Transverse colon (tissue), 4 donors: ENCODE measurements at regions not wholly inside any gene's neighbourhood (a gene's known extent, or its start where the extent isn't known, plus 50 kb on each side); places are given as distances from the start of the nearest gene placed in this dataset.

Experiments used
- DNase-seq: peaks from one replicate; pipeline ENCODE4 v3.0.0-alpha.2; 2019
- H3K27ac ChIP-seq, 4 donors: fragments of 200-600 bp; sonication (generic); 2 replicates each; pipeline ENCODE4 v1.5.1; 2016 to 2018; ENCODE audit warnings: inconsistent platforms in 4 of 4
- H3K27me3 ChIP-seq: fragments of 200-600 bp; sonication (generic); 2 replicates; pipeline ENCODE4 v1.5.1; 2017; ENCODE audit warnings: inconsistent platforms
- H3K36me3 ChIP-seq, 4 donors: fragments of 200-600 bp; sonication (generic); 2 replicates each; pipeline ENCODE4 v1.5.1; 2017 to 2019; ENCODE audit warnings: inconsistent platforms in 4 of 4
- H3K4me1 ChIP-seq, 4 donors: fragments of 200-600 bp; sonication (generic); 2 replicates each; pipeline ENCODE4 v1.5.1; 2017 to 2020; ENCODE audit warnings: inconsistent platforms in 4 of 4
- H3K4me3 ChIP-seq, 4 donors: fragments of 200-600 bp; sonication (generic); 1 replicate in 1 of 4; 2 replicates in 3 of 4; pipeline versions ENCODE4 v1.5.1 to v1.6.1; 2017 to 2019; ENCODE audit warnings: inconsistent platforms in 4 of 4
- H3K9me3 ChIP-seq, 2 donors: fragments of 200-600 bp; sonication (generic); 2 replicates each; pipeline ENCODE4 v1.5.1; 2017 to 2019; ENCODE audit warnings: inconsistent platforms in 2 of 2
- CTCF ChIP-seq, 5 experiments: fragments of 200-600 bp in 3 of 5; fragments of 450-650 bp in 2 of 5; sonication (generic) in 3 of 5; IDR thresholded peaks; 1 replicate in 2 of 5; 2 replicates in 3 of 5; pipeline ENCODE4 v1.5.1; 2016 to 2017; ENCODE audit warnings: antibody characterized with exemption in 5 of 5, inconsistent platforms in 3 of 5, mild to moderate bottlenecking in 2 of 5, moderate library complexity in 1 of 5
- EP300 ChIP-seq: sonication (generic); formaldehyde crosslinking; IDR thresholded peaks from one replicate; pipeline ENCODE4 v1.6.1; 2017; ENCODE audit warnings: antibody characterized with exemption, low read depth
- POLR2A ChIP-seq: fragments of 450-650 bp; IDR thresholded peaks from one replicate; pipeline ENCODE4 v1.6.1; 2016; ENCODE audit warnings: antibody characterized with exemption, mild to moderate bottlenecking, moderate library complexity
- POLR2AphosphoS5 ChIP-seq, 3 donors: sonication (generic); formaldehyde crosslinking; IDR thresholded peaks; one replicate each; pipeline ENCODE4 v1.6.1; 2016; ENCODE audit warnings: antibody characterized with exemption in 3 of 3
- WGBS, 2 donors: methylation state at CpG; one replicate each; pipeline ENCODE4 v1.1.5; 2018; ENCODE audit warnings: low coverage in 1 of 2; 5-methylcytosine and 5-hydroxymethylcytosine counted together
- in situ Hi-C, 4 donors: fragments of 200-750 bp; cut with MboI; loops; one replicate each; pipeline versions ENCODE4 v1.15.0 to v1.15.1; 2017; ENCODE audit warnings: low sequenced_read_pairs in 3 of 4, low pct_ligation_motif_present in 1 of 4, low pct_unique_long_range_greater_than_20kb in 1 of 4
- intact Hi-C: fragments of 100-400 bp; cut with DNase I; formaldehyde crosslinking; loops from one replicate; pipeline ENCODE4 v1.15.1; 2023; ENCODE audit warnings: low total_unique reads

DNA sequence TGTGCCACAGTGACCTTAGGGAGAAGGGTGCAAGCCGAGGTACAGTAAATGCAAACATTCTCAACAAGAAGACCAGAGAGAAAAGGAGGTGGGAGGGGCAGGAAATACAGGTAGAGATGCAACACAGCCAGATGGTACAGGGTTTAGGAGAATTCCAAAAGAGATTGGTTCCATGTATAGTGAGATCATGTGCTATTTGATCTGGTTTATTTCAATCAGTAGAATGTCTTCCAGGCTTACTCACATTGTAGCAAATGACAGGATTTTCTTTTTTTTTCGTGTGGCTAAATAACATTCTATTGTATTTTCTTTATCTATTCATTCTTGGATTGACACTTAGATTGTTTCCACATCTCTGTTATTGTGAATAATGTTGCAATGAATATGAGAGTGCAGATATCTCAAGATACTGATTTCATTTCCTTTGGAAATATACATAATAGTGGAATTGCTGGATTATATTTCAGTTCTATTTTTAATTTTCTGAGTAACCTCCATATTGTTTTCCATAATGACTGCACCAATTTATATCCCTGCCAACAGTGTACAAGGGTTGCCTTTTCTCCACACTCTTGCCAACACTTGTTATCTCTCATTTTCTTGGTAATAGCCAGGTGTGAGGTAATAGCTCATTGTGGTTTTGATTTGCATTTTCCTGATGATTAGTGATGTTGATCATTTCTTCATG lies 107.8 kb upstream of the GAS1 start:
- H3K4me3 ChIP-seq, result no peak overlapping the region
- no peaks in the 10 kb centered on the region for H3K9me3 ChIP-seq
- TF ChIP-seq POLR2AphosphoS5 (IDR thresholded peaks at IDR 0.05) (no peak), EP300 (no peak), POLR2A (no peak), CTCF (IDR thresholded peaks at IDR 0.05) (no peak)
- no peak for DNase-seq
- in situ Hi-C loops, result no loop called here
- H3K36me3 ChIP-seq, result no peaks in the 10 kb centered on the region
- H3K27me3 ChIP-seq, result no peaks in the 10 kb centered on the region
- 61 to 64% methylated on average over 2 of the region's 2 CpGs for WGBS, 2 donors
- no peaks in the 10 kb centered on the region for H3K4me1 ChIP-seq
- intact Hi-C loops, result no loop called here
- no peak overlapping the region for H3K27ac ChIP-seq

GRCh38 chr9:87059772-87060171 lies 112.5 kb upstream of the GAS1 start:
- no peak overlapping the region for H3K4me3 ChIP-seq
- TF ChIP-seq EP300, result no peak
- no peak for TF ChIP-seq POLR2AphosphoS5 (IDR thresholded peaks at IDR 0.05)
- no peak for TF ChIP-seq CTCF (IDR thresholded peaks at IDR 0.05)
- no peak for TF ChIP-seq POLR2A
- in situ Hi-C loops (no loop called here), intact Hi-C loops (no loop called here)
- no peaks in the 10 kb centered on the region for H3K9me3 ChIP-seq
- no peak overlapping the region for H3K27ac ChIP-seq
- no peaks in the 10 kb centered on the region for H3K27me3 ChIP-seq
- 65 to 75% methylated on average over 1 to 2 of the region's 2 CpGs for WGBS, 2 donors
- DNase-seq, result no peak
- H3K36me3 ChIP-seq, result no peaks in the 10 kb centered on the region
- no peaks in the 10 kb centered on the region for H3K4me1 ChIP-seq

GRCh38 chr9:87062746-87063145 lies 115.4 kb upstream of the GAS1 start:
- no peaks in the 10 kb centered on the region for H3K9me3 ChIP-seq
- H3K27ac ChIP-seq, result peak overlapping the region in 3 of 4 donors; percentile 13 to 52 (median 21)
- intact Hi-C loops (no loop called here), in situ Hi-C loops (no loop called here)
- H3K4me1 ChIP-seq, result no peaks in the 10 kb centered on the region
- no peak overlapping the region for H3K4me3 ChIP-seq
- H3K36me3 ChIP-seq, result no peaks in the 10 kb centered on the region
- TF ChIP-seq POLR2A (no peak), POLR2AphosphoS5 (IDR thresholded peaks at IDR 0.05) (no peak), EP300 (no peak), CTCF (IDR thresholded peaks at IDR 0.05) (no peak)
- no peaks in the 10 kb centered on the region for H3K27me3 ChIP-seq
- DNase-seq, result no peak

DNA sequence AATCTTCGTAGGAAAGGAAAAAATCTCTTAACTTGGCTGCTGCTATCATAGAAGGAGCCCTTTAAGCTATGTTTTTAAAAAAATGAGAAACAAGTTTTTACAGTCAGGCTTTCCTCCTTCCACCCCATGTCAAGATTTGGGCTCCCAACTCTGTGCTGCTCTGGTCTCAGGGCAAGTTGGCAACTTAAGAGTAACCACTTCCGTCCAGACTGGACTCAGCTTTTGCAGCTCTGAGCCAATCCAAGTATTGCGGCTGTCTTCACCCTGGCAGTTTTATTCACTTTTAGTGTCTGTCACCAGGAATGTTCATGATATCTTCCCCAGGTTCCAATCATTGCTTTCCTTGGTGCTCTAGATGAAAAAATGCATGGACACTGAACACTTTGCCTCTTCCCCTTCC lies 115.9 kb upstream of the GAS1 start:
- H3K27ac ChIP-seq, result peak overlapping the region in 3 of 4 donors; percentile 13 to 52 (median 21)
- no peaks in the 10 kb centered on the region for H3K27me3 ChIP-seq

More for the DNA sequence above, 115.9 kb upstream of the GAS1 start:
- intact Hi-C loops (no loop called here), in situ Hi-C loops (no loop called here)
- no peaks in the 10 kb centered on the region for H3K9me3 ChIP-seq
- TF ChIP-seq EP300 (no peak), POLR2AphosphoS5 (IDR thresholded peaks at IDR 0.05) (no peak), POLR2A (no peak), CTCF (IDR thresholded peaks at IDR 0.05) (no peak)
- H3K4me1 ChIP-seq, result no peaks in the 10 kb centered on the region
- no peak for DNase-seq
- no peaks in the 10 kb centered on the region for H3K36me3 ChIP-seq
- 74 to 75% methylated on average over 2 to 3 of the region's 3 CpGs for WGBS, 2 donors
- H3K4me3 ChIP-seq, result no peak overlapping the region
